Erythroblast (primary cell): ENCODE measurements at regions not wholly inside any gene's neighbourhood (a gene's known extent, or its start where the extent isn't known, plus 50 kb on each side); places are given as distances from the start of the nearest gene placed in this dataset.

Experiments used
- GATA1 ChIP-seq: IDR thresholded peaks from 2 replicates; pipeline ENCODE4 v1.6.1; 2011; ENCODE audit warnings: low read depth, mild to moderate bottlenecking, control low read depth, low read length, moderate library complexity
- POLR2A ChIP-seq: IDR thresholded peaks from 2 replicates; pipeline ENCODE4 v1.6.1; 2011; ENCODE audit warnings: mild to moderate bottlenecking, low read length

- TF ChIP-seq POLR2A (no peak), GATA1 (no peak)
These were observed 387.9 kb downstream of the METTL4 start for GRCh38 chr18:2183432-2183831.
